CD1c-positive myeloid dendritic cell (primary cell): ENCODE measurements at regions not wholly inside any gene's neighbourhood (a gene's known extent, or its start where the extent isn't known, plus 50 kb on each side); places are given as distances from the start of the nearest gene placed in this dataset.
"Not testable (repeated sequence)": the region's sequence is repeated elsewhere in the genome, so short reads cannot be mapped to it uniquely, and the experiment has no call there.

Experiments
- DNase-seq: peaks from one replicate; pipeline ENCODE4 v3.0.0-alpha.2; 2016; ENCODE audit errors: extremely low spot score

GRCh38 chr14:48052973-48053372 is 377.6 kb upstream of the MDGA2 start:
- no peak for DNase-seq

GRCh38 chr14:48035836-48036235 is 360.4 kb upstream of the MDGA2 start:
- no peak for DNase-seq

GRCh38 chr14:48027115-48027514 is 351.7 kb upstream of the MDGA2 start:
- DNase-seq = no peak

GRCh38 chr14:48023881-48024280 is 348.5 kb upstream of the MDGA2 start:
- no peak for DNase-seq

- not testable (repeated sequence) for DNase-seq
Observed at GRCh38 chr14:48011484-48011883, 336.1 kb upstream of the MDGA2 start.

GRCh38 chr14:48008646-48009045 is 333.2 kb upstream of the MDGA2 start:
- DNase-seq = no peak

DNA sequence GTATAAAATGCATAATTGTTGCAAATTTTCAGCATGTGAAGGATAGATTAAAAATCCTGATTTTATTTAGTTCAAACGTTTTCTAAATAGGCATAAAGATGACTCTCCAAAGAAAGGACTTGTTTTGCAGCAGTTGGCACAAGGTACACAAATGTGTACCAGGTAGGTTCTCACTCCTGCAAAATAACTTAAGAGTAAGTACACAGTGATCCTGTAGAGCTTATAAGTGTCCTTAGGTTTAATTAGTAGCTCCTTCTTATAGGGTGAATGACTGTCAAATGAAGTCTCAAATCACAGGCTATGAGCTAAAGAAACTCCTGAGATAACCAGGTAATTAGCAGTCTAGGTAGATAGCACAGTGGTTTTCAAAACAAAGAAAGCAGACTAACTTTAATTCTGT is 330.6 kb upstream of the MDGA2 start:
- no peak for DNase-seq

DNA sequence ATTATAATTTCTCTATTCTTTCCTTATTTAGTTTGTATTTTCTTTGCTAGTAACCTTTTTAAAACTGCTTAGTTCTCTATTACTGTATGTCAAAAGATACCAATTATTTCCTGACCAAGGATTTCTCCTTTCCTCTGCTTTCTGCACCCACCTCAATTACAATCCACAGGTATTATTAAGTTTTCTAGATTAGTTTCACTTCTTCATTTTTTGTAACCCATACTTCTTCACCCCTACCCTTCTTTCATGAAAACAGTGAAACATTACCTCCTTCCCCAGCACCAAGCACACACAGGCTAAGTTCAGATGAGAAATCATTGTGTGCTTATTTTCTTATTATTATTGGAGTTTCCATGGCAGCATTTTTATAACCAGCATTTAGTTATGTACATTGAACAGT is 318.5 kb upstream of the MDGA2 start:
- DNase-seq = no peak

GRCh38 chr14:47988175-47988574 is 312.8 kb upstream of the MDGA2 start:
- no peak for DNase-seq

GRCh38 chr14:47978871-47979270 is 303.5 kb upstream of the MDGA2 start:
- DNase-seq = no peak

DNA sequence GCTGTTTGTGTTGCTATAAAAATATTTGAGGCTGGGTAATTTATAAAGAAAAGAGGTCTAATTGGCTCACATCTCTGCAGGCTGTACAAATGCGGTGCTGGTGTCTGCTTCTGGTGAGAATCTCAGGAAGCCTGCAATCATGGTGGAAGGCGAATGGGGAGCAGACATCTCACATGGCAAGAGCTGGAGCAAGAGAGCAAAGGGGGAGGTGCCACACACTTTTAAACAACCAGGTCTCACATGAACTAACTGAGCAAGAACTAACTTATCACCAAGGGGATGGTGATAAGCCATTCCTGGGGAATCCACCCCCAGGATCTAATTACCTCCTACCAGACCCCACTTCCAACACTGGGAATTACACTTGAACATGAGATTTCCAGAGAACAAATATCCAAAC is 300.7 kb upstream of the MDGA2 start:
- DNase-seq = no peak

GRCh38 chr14:47966076-47966810 is 290.8 kb upstream of the MDGA2 start:
- DNase-seq = no peak

DNA sequence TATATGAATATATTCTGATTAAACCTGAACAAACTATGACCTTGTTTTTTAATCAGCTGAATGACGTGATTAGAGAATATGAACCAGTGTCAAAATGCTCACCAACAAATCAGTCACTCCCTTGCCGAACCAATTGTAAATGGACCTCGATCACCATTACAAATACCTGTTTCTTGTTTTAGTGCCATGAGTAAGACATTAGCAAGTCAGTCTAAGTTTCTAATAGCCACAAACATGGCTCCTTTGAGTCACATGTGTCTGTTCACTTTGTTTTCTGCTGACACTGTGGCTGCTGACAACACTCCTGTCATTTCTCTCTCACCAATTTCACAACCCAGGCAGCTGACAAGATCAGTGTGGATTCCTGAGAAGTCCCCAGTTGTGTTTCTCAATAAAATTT is 286.2 kb upstream of the MDGA2 start:
- DNase-seq = no peak

DNA sequence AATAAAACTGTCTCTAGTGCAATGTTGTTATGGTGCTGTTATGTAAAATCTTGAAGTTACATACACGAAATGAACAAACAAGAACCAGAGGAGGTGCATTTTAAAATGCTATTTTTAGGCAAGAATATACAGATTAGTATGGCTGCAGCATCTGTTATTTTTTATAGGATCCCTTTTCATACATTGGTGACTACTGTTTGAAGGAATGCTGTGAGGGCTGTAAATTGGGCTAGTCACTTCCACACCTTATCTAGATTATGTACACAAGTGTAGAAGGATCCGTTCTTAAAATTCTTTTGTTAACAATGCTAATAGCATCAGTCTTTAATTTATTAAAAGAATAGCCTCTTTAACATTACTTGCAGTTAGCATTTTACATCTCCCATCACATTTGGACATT is 284.3 kb upstream of the MDGA2 start:
- no peak for DNase-seq

DNA sequence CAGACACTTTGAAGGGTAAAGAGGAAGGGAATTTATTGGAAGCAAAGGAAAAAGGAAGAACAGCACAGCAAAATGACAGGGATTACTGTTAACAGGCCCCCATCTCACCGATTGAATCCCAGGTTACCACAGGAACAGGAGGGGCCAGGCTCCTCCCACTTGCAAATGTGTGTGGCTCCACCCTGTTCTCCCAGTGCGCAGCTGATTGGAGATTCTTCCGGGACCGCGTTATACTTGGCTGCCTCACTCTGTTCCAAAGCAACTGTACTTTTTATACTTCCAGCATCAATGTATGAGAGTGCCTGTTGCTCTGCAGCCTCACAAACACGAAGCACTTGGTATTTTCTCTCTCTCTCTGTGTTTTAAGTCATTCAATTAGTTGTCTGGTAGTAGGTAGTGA is 273.6 kb upstream of the MDGA2 start:
- DNase-seq = no peak

DNA sequence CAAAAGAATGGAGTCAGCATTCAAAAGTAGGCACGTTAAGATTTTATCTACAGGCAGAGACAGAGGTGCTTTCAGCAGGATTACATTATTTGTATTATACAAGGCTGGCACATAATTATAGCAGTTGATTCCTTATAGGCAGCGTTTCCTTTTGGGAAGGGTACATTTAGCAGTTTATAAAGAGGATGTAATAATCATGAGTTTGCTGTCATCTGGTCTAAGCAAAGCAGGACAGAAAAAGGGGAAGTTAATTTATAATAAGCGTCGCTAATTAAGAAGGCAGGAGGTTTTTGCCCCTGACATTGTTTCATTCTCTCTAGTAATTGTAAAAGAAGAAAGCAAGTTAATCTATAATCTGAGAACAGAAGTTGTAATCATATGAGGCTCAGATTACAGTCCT is 259.9 kb upstream of the MDGA2 start:
- DNase-seq = no peak

GRCh38 chr14:47929334-47929733 is 253.9 kb upstream of the MDGA2 start:
- no peak for DNase-seq

- no peak for DNase-seq
Observed at GRCh38 chr14:47921133-47921532, 245.7 kb upstream of the MDGA2 start.

GRCh38 chr14:47919997-47920396 is 244.6 kb upstream of the MDGA2 start:
- no peak for DNase-seq

DNA sequence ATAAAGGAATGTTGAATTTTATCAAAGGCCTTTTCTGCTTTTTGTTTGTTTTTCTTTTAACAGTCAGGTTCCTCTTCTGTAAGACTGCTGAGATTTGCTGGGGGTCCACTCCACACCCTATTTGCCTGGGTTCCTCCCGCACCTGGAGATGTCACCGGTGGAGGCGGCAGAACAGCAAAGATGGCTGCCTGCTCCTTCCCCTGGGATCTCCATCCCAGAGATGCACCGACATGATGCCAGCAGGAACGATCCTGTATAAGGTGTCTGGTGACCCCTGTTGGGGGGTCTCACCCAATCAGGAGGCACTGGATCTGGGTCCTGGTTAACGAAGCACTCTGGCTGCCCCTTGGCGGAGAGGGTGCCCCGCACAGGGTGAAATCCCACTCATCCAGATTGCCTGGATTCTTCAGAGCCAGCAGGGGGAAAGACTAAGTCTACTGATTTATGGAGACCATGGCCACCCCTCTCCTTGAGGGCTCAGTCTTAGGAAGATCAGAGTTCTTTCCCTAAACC is 244.0 kb upstream of the MDGA2 start:
- DNase-seq = no peak

- peak; percentile 17 for DNase-seq
Observed at GRCh38 chr14:47917344-47917954, 242.0 kb upstream of the MDGA2 start.

- not testable (repeated sequence) for DNase-seq
Observed at GRCh38 chr14:47901141-47901540, 225.7 kb upstream of the MDGA2 start.

DNA sequence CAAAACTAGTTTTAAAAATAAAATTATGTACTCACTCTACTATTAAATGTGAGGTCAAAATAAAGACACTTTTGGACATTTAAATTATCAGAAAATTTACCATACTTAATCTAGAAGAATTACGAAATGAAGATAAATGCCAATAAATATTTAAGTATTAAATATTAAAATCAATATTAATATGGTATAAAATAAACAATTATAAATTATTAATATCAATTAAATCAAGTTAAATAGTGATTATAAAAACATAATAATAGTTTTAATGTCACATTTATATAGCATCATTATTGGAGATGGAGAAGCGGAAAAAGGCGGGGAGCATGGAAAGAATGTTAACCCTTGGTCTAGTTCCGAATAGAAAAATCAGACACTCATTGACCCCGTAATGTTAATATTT is 224.3 kb upstream of the MDGA2 start:
- DNase-seq = no peak

DNA sequence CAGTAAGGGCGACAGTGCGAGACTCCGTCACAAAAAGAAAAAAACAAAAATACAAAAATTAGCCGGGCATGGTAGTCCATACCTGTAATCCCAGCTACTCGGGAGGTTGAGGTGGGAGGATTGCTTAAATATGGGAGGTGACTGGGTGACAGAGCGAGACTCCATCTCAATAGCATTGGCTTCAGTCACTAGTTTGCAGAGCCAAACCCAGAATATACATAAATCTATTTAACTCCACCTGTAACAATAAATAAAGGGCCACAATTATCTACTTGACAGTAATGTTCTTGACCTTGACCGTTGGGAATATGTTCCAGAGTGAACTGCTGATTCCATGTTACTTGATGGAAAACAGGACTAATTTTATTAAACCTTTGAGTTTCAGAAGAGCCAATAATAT is 198.9 kb upstream of the MDGA2 start:
- DNase-seq = no peak
